ENCODE measurements at regions not wholly inside any gene's neighbourhood (a gene's known extent, or its start where the extent isn't known, plus 50 kb on each side); places are given as distances from the start of the nearest gene placed in this dataset.
A peak's percentile ranks its signal among the peaks of the same experiment; 100 is the strongest.

DNA sequence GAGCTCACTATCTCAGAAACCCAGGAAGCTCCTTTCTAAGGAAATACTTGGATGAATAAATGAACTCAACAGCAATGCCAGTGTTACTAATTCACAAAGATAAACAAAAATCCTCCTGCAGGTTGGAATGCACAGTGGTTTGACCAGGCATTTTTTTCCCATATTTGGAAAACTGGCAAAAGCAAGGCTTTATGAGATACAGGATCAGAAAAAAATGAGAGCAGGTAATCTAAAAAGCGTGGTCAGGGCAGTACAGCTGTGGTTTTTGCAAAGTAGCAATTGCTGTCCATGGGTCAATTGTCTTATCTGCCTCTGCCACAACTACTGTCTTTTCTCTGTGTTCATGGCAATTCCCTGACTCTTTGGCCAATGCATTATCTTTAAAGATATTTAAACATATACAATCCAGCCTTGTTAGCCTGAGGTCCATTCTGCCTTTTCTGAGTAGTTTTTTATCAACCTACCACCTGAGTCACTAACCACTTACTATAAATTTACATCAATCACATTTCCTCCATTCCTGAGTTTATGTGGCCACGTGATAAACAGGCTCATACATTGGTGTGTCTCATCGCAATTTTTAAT lies 564.5 kb upstream of the IGFBP3 start:
- no peak overlapping the region for H3K9ac ChIP-seq (ENCODE audit: low read length in 2 of 2)
- no peaks in the 10 kb centered on the region for H3K36me3 ChIP-seq (ENCODE audit: control insufficient read depth in 2 of 2, insufficient read depth in 2 of 2, low read length in 2 of 2)
- no peaks in the 10 kb centered on the region for H3K4me1 ChIP-seq (ENCODE audit: control insufficient read depth, insufficient read depth, low read length)
- no peak overlapping the region for H3K27ac ChIP-seq (ENCODE audit: low read length)
- H3K27me3 ChIP-seq (ENCODE audit: control insufficient read depth in 1 of 2, insufficient read depth in 2 of 2, low read length in 2 of 2), result no peaks in the 10 kb centered on the region
- H3K9me3 ChIP-seq (ENCODE audit: control insufficient read depth in 2 of 2, low read length in 2 of 2), result peaks cover 0 to 4% of the 10 kb centered on the region in 2 donors
- no peak overlapping the region for H3K4me3 ChIP-seq (ENCODE audit: low read length in 2 of 2)

DNA sequence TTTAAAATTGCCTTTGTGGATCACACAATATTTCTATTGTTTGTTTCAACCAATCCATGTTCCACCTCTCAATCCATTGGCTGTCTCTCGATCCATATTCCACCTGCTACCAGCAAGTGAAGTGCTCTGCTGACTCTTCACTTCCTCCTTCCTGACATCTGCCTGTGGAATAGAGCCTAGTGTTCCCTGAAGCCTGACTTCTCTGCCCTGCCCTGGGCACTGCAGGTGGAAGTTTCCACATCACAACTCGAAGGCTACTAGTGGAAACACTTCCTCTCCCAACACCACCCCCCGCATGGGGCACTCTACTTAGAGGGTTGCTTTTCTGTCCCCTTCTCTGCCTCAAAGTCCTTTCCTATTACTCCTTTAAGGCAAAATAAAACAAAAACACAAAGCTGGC lies 563.8 kb upstream of the IGFBP3 start:
- H3K27me3 ChIP-seq (ENCODE audit: control insufficient read depth in 1 of 2, insufficient read depth in 2 of 2, low read length in 2 of 2), result no peaks in the 10 kb centered on the region
- no peaks in the 10 kb centered on the region for H3K36me3 ChIP-seq (ENCODE audit: control insufficient read depth in 2 of 2, insufficient read depth in 2 of 2, low read length in 2 of 2)
- H3K4me3 ChIP-seq (ENCODE audit: low read length in 2 of 2), result no peak overlapping the region
- H3K9ac ChIP-seq (ENCODE audit: low read length in 2 of 2), result no peak overlapping the region
- H3K4me1 ChIP-seq (ENCODE audit: control insufficient read depth, insufficient read depth, low read length), result no peaks in the 10 kb centered on the region
- peaks cover 0 to 4% of the 10 kb centered on the region in 2 donors for H3K9me3 ChIP-seq (ENCODE audit: control insufficient read depth in 2 of 2, low read length in 2 of 2)
- no peak overlapping the region for H3K27ac ChIP-seq (ENCODE audit: low read length)

DNA sequence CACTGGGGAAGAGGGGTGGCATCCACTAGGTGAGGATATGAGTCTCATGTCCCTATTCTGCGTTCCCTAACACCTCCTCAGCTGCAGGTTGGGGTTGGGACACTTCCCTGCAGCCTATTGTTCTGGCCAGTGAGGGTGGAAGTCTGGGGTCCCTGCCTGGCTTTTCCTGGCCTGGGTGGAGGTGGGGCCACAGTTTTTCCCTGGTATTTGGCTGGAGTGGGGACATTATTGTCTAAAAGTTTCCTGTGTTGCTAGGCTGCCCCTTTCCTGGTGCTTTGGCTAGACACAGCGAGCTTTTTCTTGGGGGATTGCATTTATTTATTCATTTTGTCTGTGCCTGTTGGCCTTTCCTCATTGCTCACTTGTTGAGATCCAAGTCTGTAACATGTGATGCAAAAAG lies 559.5 kb upstream of the IGFBP3 start:
- Histone ChIP-seq H3K4me3 (ENCODE audit: low read length in 2 of 2) (no peak overlapping the region), H3K4me1 (ENCODE audit: control insufficient read depth, insufficient read depth, low read length) (no peaks in the 10 kb centered on the region), H3K9me3 (ENCODE audit: control insufficient read depth in 2 of 2, low read length in 2 of 2) (peaks cover 0 to 4% of the 10 kb centered on the region in 2 donors), H3K36me3 (ENCODE audit: control insufficient read depth in 2 of 2, insufficient read depth in 2 of 2, low read length in 2 of 2) (no peaks in the 10 kb centered on the region), H3K27ac (ENCODE audit: low read length) (no peak overlapping the region), H3K27me3 (ENCODE audit: control insufficient read depth in 1 of 2, insufficient read depth in 2 of 2, low read length in 2 of 2) (no peaks in the 10 kb centered on the region), H3K9ac (ENCODE audit: low read length in 2 of 2) (no peak overlapping the region)

DNA sequence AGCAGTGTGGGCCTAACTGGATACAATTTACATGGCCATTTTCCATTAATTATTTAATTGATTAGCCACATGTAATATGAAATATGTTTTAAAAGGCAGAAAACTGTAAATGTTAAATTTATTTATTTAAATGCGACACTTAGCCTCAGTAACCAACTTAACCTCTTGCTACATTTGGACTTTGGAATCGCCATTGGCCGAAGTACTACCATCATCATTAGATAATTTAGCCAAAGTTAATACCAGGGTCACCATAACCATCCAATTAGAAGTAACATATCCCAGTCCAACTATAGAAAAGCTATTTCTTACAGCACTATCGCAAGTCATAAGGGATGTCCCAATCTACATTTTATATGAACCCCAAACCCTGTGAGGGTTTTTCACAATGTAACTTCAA lies 558.6 kb upstream of the IGFBP3 start:
- H3K9me3 ChIP-seq (ENCODE audit: control insufficient read depth in 2 of 2, low read length in 2 of 2), result peaks cover 0 to 4% of the 10 kb centered on the region in 2 donors

DNA sequence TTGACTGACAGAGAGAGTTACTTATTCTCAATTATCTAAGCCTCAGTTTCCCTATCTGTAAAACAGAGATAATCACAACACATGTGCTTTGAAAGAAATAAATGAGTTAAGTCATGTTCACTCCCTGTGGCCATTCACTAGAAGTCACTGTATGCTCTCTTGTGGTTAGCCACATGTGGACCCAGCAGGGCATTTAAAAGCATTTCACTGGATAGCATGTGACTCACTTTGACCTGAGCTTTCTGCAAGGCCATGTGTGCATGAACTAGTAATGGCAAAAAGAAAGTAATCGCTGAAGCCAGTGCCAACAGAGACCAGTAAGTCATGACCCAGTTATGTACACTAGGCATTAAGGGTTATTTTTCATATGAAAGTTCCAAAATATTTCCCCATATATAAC lies 557.0 kb upstream of the IGFBP3 start:
- Histone ChIP-seq H3K4me1 (ENCODE audit: control insufficient read depth, insufficient read depth, low read length) (no peaks in the 10 kb centered on the region), H3K27ac (ENCODE audit: low read length) (no peak overlapping the region), H3K36me3 (ENCODE audit: control insufficient read depth in 2 of 2, insufficient read depth in 2 of 2, low read length in 2 of 2) (no peaks in the 10 kb centered on the region), H3K9ac (ENCODE audit: low read length in 2 of 2) (no peak overlapping the region), H3K4me3 (ENCODE audit: low read length in 2 of 2) (no peak overlapping the region), H3K27me3 (ENCODE audit: control insufficient read depth in 1 of 2, insufficient read depth in 2 of 2, low read length in 2 of 2) (no peaks in the 10 kb centered on the region), H3K9me3 (ENCODE audit: control insufficient read depth in 2 of 2, low read length in 2 of 2) (peaks cover 0 to 4% of the 10 kb centered on the region in 2 donors)

More for the DNA sequence above, 558.6 kb upstream of the IGFBP3 start:
- H3K27ac ChIP-seq (ENCODE audit: low read length), result no peak overlapping the region
- H3K4me1 ChIP-seq (ENCODE audit: control insufficient read depth, insufficient read depth, low read length), result no peaks in the 10 kb centered on the region
- no peaks in the 10 kb centered on the region for H3K27me3 ChIP-seq (ENCODE audit: control insufficient read depth in 1 of 2, insufficient read depth in 2 of 2, low read length in 2 of 2)
- no peak overlapping the region for H3K9ac ChIP-seq (ENCODE audit: low read length in 2 of 2)
- no peaks in the 10 kb centered on the region for H3K36me3 ChIP-seq (ENCODE audit: control insufficient read depth in 2 of 2, insufficient read depth in 2 of 2, low read length in 2 of 2)
- no peak overlapping the region for H3K4me3 ChIP-seq (ENCODE audit: low read length in 2 of 2)

DNA sequence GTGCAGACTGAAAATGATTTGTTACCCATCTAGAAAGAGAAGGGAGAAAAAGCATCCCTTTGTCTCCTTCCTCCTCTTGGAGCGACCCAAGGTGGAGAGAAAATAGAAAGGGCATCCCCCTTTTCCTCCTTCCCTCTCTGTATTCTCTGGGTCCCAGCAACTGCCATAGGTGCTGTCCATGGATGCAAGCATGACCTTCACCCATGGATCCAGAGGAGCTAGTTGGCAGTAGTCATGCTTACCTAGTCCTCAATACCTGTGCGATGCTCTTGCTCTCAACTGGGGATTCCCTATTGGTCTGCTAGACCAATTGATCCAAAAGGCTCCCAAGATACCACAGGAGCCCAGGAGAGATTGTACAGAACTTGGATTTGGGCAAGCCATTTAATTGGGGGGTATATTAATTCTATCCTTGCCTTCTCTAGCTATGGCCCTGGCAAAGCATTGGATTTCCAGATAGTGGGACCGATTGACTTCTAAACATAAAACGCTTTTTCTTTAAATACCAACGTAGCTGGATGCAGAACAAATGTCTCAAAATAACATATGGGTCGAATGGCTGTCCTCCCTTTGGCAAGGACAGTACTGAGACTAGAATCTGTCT lies 547.8 kb upstream of the IGFBP3 start:
- no peaks in the 10 kb centered on the region for H3K4me1 ChIP-seq (ENCODE audit: control insufficient read depth, insufficient read depth, low read length)
- no peaks in the 10 kb centered on the region for H3K27me3 ChIP-seq (ENCODE audit: control insufficient read depth in 1 of 2, insufficient read depth in 2 of 2, low read length in 2 of 2)
- H3K4me3 ChIP-seq (ENCODE audit: low read length in 2 of 2), result peak overlapping the region in 1 of 2 donors; percentile 32
- no peak overlapping the region for H3K27ac ChIP-seq (ENCODE audit: low read length)
- H3K36me3 ChIP-seq (ENCODE audit: control insufficient read depth in 2 of 2, insufficient read depth in 2 of 2, low read length in 2 of 2), result no peaks in the 10 kb centered on the region
- no peak overlapping the region for H3K9ac ChIP-seq (ENCODE audit: low read length in 2 of 2)
- peaks cover 50 to 56% of the 10 kb centered on the region in 2 donors for H3K9me3 ChIP-seq (ENCODE audit: control insufficient read depth in 2 of 2, low read length in 2 of 2)

DNA sequence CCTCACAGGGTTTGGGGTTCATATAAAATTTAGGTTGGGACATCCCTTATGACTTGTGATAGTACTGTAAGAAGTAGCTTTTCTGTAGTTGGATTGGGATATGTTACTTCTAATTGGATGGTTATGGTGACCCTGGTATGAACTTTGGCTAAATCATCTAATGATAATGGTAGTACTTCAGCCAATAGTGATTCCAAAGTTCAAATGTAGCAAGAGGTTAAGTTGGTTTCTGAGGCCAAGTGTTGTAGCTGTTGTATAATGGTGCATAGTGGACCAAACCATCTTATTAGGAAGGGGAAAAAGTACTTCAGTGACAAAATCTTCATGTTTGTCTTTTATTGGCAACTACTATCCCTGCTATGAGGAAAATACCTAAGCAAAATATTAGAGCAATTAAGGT lies 542.1 kb upstream of the IGFBP3 start:
- Histone ChIP-seq H3K9me3 (ENCODE audit: control insufficient read depth in 2 of 2, low read length in 2 of 2) (peaks cover 25 to 28% of the 10 kb centered on the region in 2 donors), H3K36me3 (ENCODE audit: control insufficient read depth in 2 of 2, insufficient read depth in 2 of 2, low read length in 2 of 2) (no peaks in the 10 kb centered on the region)

DNA sequence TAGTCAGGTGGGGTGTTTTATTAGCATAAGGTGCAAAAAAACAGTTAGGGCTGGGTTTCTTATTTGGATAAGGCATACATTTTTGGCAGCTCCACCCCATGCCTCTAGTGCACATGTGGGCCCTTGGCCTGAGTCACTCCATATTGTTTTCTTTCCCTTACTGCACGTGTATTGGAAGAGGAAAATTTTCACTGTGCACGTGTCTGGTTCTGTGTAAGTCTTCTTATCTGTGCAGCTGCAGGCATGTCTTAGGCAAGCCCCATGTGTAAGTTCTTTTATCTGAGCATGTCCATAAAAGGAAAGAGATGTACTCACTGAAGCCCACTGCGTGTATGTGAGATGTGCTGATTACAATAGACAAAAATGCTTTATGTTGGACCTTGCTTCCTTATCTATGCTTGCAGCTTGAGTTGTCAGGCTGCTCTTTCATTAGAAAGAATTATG lies 540.3 kb upstream of the IGFBP3 start:
- Histone ChIP-seq H3K36me3 (ENCODE audit: control insufficient read depth in 2 of 2, insufficient read depth in 2 of 2, low read length in 2 of 2) (no peaks in the 10 kb centered on the region), H3K27me3 (ENCODE audit: control insufficient read depth in 1 of 2, insufficient read depth in 2 of 2, low read length in 2 of 2) (no peaks in the 10 kb centered on the region), H3K9me3 (ENCODE audit: control insufficient read depth in 2 of 2, low read length in 2 of 2) (peaks cover 11 to 15% of the 10 kb centered on the region in 2 donors)

More for the DNA sequence above, 542.1 kb upstream of the IGFBP3 start:
- H3K4me1 ChIP-seq (ENCODE audit: control insufficient read depth, insufficient read depth, low read length), result no peaks in the 10 kb centered on the region
- H3K4me3 ChIP-seq (ENCODE audit: low read length in 2 of 2), result no peak overlapping the region
- H3K27ac ChIP-seq (ENCODE audit: low read length), result no peak overlapping the region
- no peaks in the 10 kb centered on the region for H3K27me3 ChIP-seq (ENCODE audit: control insufficient read depth in 1 of 2, insufficient read depth in 2 of 2, low read length in 2 of 2)
- no peak overlapping the region for H3K9ac ChIP-seq (ENCODE audit: low read length in 2 of 2)

DNA sequence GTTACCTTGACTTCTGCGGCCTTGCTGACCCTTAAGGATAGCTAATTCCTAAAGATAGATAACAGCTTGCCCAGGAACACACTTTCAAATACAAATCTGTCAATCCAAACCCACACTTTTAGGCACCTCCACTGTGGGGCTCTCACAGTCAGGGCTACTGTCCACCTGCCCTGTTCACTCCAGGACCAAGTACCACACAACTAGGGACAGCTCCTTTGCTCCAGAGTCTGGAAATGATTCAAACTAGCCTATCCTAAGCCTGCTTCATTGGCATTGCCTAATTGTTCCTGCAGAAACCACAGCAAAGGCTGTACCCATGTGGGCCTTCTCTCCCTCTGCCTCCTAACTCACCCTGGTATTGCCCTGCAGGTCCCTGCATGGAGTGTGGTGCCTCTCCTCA lies 538.9 kb upstream of the IGFBP3 start:
- Histone ChIP-seq H3K36me3 (ENCODE audit: control insufficient read depth in 2 of 2, insufficient read depth in 2 of 2, low read length in 2 of 2) (no peaks in the 10 kb centered on the region), H3K9me3 (ENCODE audit: control insufficient read depth in 2 of 2, low read length in 2 of 2) (peaks cover 2 to 7% of the 10 kb centered on the region in 2 donors), H3K4me3 (ENCODE audit: low read length in 2 of 2) (no peak overlapping the region), H3K4me1 (ENCODE audit: control insufficient read depth, insufficient read depth, low read length) (no peaks in the 10 kb centered on the region), H3K27me3 (ENCODE audit: control insufficient read depth in 1 of 2, insufficient read depth in 2 of 2, low read length in 2 of 2) (no peaks in the 10 kb centered on the region), H3K9ac (ENCODE audit: low read length in 2 of 2) (no peak overlapping the region), H3K27ac (ENCODE audit: low read length) (no peak overlapping the region)

More for the DNA sequence above, 540.3 kb upstream of the IGFBP3 start:
- H3K9ac ChIP-seq (ENCODE audit: low read length in 2 of 2), result no peak overlapping the region
- H3K4me3 ChIP-seq (ENCODE audit: low read length in 2 of 2), result no peak overlapping the region
- H3K4me1 ChIP-seq (ENCODE audit: control insufficient read depth, insufficient read depth, low read length), result no peaks in the 10 kb centered on the region
- H3K27ac ChIP-seq (ENCODE audit: low read length), result no peak overlapping the region

DNA sequence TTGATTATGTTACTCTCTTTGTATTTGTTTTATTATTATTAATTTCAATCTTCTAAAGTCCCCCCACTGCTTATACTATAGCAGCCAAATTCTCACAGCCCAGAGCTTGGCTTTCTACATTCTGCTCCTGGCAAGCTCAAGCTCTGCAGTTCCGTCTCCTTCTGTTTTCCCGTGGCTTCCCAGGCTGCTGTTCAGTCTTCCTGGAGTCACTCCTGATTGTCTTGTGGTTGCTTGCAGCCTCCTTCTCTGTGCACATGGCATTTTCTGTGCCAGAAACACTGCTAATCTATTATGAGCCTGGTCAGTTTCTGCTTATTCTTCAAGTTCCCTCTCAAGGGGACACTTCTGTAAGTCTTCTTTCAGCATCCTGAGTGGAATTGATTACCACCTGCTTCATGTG lies 533.7 kb upstream of the IGFBP3 start:
- H3K4me1 ChIP-seq (ENCODE audit: control insufficient read depth, insufficient read depth, low read length), result no peaks in the 10 kb centered on the region
- H3K4me3 ChIP-seq (ENCODE audit: low read length in 2 of 2), result no peak overlapping the region
- H3K27me3 ChIP-seq (ENCODE audit: control insufficient read depth in 1 of 2, insufficient read depth in 2 of 2, low read length in 2 of 2), result no peaks in the 10 kb centered on the region
- no peaks in the 10 kb centered on the region for H3K36me3 ChIP-seq (ENCODE audit: control insufficient read depth in 2 of 2, insufficient read depth in 2 of 2, low read length in 2 of 2)
- H3K9ac ChIP-seq (ENCODE audit: low read length in 2 of 2), result no peak overlapping the region
- peaks cover 0 to under 1% of the 10 kb centered on the region in 2 donors for H3K9me3 ChIP-seq (ENCODE audit: control insufficient read depth in 2 of 2, low read length in 2 of 2)
- no peak overlapping the region for H3K27ac ChIP-seq (ENCODE audit: low read length)

DNA sequence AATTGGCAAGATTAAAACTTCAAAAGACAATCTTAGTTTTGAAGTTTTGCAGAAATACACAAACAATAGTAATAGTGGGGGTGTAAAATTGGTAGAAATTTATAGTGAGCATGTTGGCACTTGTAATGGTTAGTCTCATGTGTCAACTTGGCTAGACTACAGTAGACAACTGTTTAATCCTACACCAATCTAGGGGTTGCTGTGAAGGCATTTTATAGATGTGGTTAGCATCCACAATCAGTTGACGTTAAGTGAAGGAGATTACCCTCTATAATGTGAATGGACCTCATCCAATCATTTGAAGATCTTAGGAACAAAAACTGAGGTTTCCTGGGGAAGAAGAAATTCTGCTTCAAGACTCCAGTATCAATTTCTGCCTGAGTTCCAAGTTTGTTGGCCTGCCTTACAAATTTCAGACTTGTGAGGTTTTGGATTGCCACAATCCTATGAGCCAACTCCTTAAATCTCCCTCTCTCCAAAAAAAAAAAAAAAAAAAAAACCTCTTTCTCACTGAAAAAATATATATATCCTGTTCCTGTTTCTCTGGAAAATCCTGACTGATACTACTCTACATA lies 531.6 kb upstream of the IGFBP3 start:
- Histone ChIP-seq H3K9ac (ENCODE audit: low read length in 2 of 2) (no peak overlapping the region), H3K27ac (ENCODE audit: low read length) (no peak overlapping the region), H3K27me3 (ENCODE audit: control insufficient read depth in 1 of 2, insufficient read depth in 2 of 2, low read length in 2 of 2) (no peaks in the 10 kb centered on the region)

More for the DNA sequence above, 531.6 kb upstream of the IGFBP3 start:
- Histone ChIP-seq H3K9me3 (ENCODE audit: control insufficient read depth in 2 of 2, low read length in 2 of 2) (no peaks in the 10 kb centered on the region), H3K4me3 (ENCODE audit: low read length in 2 of 2) (no peak overlapping the region), H3K36me3 (ENCODE audit: control insufficient read depth in 2 of 2, insufficient read depth in 2 of 2, low read length in 2 of 2) (no peaks in the 10 kb centered on the region), H3K4me1 (ENCODE audit: control insufficient read depth, insufficient read depth, low read length) (no peaks in the 10 kb centered on the region)
